ENCODE measurements at regions not wholly inside any gene's neighbourhood (a gene's known extent, or its start where the extent isn't known, plus 50 kb on each side); places are given as distances from the start of the nearest gene placed in this dataset.

DNA sequence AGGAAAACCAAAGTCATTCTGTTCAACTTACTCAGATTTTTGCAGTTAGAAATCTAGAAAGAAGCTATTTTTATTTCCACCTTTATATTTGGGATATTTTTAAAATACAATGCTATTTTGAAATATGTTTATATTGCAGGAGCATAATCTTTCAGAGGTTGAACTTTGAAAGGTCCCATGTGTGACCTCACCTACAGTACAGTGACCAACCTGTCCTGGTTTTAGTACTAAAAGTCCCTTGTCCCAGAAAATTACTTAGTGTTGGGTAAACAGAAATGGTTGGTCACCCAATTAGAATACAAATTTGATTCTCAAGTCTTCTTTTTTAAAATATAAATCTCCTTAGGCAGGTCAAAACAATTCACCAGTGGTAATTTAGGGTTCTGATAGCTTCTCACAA is 141.6 kb upstream of the FRMD4B start:
- DNase-seq (ENCODE audit: insufficient read length) (no peak), FAIRE-seq (no peak)
- TF ChIP-seq POLR2AphosphoS5 (IDR thresholded peaks at IDR 0.05; ENCODE audit: low read depth, low read length) (no peak), POLR2A (IDR thresholded peaks at IDR 0.05; ENCODE audit: low read depth, low read length) (no peak), TAF1 (IDR thresholded peaks at IDR 0.05; ENCODE audit: borderline replicate concordance, low read depth, low read length) (no peak)

DNA sequence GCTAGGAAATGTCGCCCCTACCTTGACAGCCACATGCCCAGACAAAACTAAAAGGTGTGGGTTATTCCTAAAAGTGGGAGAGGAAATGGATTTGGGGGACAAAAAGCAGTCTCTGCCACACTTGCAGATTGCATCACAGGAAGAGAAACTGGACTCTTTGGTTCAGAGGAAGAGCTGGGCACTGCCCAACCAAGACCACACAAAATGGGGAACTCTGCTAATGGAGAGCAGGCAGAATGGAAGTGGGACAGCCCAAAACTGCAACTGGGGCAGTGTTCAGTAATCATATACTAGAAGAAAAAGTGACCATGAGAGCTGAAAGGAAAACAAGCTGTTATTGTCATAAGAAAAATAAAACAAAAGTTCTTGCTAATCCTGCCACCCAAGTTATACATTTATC is 138.9 kb upstream of the FRMD4B start:
- DNase-seq (ENCODE audit: insufficient read length), result no peak
- FAIRE-seq, result no peak
- no peak for TF ChIP-seq TAF1 (IDR thresholded peaks at IDR 0.05; ENCODE audit: borderline replicate concordance, low read depth, low read length)
- TF ChIP-seq POLR2A (IDR thresholded peaks at IDR 0.05; ENCODE audit: low read depth, low read length), result no peak
- no peak for TF ChIP-seq POLR2AphosphoS5 (IDR thresholded peaks at IDR 0.05; ENCODE audit: low read depth, low read length)

DNA sequence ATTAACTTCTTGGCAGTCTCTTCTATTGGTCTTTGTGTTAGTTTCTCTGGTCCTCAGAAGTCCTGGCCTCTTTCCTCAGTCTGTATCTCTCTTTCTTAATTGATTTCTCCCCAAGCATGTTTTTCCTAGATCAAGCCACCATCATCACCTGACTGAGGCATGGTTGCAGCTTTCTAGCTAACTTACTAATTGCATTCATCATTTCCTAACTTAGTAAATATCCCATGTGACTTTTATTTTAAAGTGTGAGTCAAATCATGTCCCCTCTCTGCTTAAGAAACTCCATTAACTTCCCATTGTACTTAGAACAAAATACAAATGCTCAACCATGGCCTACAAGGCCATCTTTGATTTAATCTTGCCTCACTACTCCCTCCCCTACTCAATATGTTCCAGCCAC is 135.4 kb upstream of the FRMD4B start:
- no peak for TF ChIP-seq POLR2AphosphoS5 (IDR thresholded peaks at IDR 0.05; ENCODE audit: low read depth, low read length)
- TF ChIP-seq TAF1 (IDR thresholded peaks at IDR 0.05; ENCODE audit: borderline replicate concordance, low read depth, low read length), result no peak
- TF ChIP-seq POLR2A (IDR thresholded peaks at IDR 0.05; ENCODE audit: low read depth, low read length), result no peak
- FAIRE-seq, result no peak
- DNase-seq (ENCODE audit: insufficient read length), result no peak

DNA sequence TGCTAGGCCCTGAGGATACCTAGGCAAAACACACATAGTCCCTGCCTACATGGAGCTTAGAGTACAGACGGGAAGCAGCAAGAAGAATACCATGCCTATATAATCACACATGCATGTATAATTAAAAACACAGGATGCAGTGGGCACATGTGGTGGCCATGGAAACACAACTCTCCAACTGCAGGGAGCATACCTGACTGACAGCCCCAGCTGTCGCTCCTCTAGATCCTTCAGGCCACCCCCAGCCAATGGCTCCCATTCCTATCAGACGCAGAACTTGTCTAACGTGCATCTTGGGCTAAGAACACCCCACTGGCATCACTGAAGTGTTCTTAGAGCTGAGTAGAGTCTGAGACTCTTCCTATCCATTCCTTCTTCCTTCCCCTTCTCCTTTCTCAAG is 125.5 kb upstream of the FRMD4B start:
- FAIRE-seq (no peak), DNase-seq (ENCODE audit: insufficient read length) (no peak)
- TF ChIP-seq POLR2AphosphoS5 (IDR thresholded peaks at IDR 0.05; ENCODE audit: low read depth, low read length), result no peak
- no peak for TF ChIP-seq TAF1 (IDR thresholded peaks at IDR 0.05; ENCODE audit: borderline replicate concordance, low read depth, low read length)
- no peak for TF ChIP-seq POLR2A (IDR thresholded peaks at IDR 0.05; ENCODE audit: low read depth, low read length)

DNA sequence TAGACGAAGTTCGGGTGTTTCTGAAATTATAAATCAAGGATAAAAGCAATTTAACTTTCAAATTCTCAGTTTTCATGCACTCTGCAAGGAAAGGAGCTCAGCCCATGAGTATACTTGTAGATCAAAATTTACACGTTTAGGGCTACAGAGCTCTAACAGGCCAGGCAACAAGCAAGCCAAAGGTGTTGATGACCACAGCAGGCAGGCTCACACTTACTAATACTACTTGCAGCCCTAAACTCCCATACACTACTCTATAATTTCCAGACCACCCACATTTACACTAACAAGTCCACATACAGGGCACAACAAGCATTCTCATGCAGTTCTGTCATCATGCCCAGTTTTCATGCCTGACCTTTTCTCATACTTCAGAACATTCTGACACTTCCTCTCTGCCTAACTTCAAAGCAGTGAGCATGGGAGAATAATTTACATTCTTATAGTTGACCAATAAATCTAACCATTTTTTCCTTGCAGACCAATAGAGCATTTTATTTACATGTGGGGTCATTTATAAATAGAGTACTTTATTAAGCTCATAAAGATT is 124.7 kb upstream of the FRMD4B start:
- TF ChIP-seq POLR2AphosphoS5 (IDR thresholded peaks at IDR 0.05; ENCODE audit: low read depth, low read length), result no peak
- TF ChIP-seq TAF1 (IDR thresholded peaks at IDR 0.05; ENCODE audit: borderline replicate concordance, low read depth, low read length), result no peak
- no peak for TF ChIP-seq POLR2A (IDR thresholded peaks at IDR 0.05; ENCODE audit: low read depth, low read length)
- no peak for DNase-seq (ENCODE audit: insufficient read length)
- FAIRE-seq, result no peak

DNA sequence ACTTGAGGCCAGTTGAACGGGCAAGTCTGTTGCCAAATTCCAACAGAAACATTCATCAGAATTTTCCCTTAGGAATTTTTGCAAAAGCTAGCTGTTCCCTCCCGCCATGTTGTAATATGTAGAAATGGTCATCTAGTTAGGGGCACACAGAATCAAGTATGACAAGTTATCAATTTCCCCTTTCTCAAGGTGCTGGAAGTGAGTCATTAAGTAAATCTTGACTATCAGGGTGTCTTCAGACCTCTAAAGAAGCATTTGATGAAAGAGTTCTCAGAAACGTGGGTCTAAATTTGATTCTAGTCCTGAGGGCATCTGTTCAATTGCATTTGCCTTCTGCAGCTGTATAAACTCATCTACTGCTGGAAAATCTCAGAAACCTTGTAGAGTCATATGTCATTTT is 123.4 kb upstream of the FRMD4B start:
- no peak for TF ChIP-seq POLR2A (IDR thresholded peaks at IDR 0.05; ENCODE audit: low read depth, low read length)
- no peak for TF ChIP-seq TAF1 (IDR thresholded peaks at IDR 0.05; ENCODE audit: borderline replicate concordance, low read depth, low read length)
- no peak for TF ChIP-seq POLR2AphosphoS5 (IDR thresholded peaks at IDR 0.05; ENCODE audit: low read depth, low read length)
- DNase-seq (ENCODE audit: insufficient read length) (no peak), FAIRE-seq (no peak)

DNA sequence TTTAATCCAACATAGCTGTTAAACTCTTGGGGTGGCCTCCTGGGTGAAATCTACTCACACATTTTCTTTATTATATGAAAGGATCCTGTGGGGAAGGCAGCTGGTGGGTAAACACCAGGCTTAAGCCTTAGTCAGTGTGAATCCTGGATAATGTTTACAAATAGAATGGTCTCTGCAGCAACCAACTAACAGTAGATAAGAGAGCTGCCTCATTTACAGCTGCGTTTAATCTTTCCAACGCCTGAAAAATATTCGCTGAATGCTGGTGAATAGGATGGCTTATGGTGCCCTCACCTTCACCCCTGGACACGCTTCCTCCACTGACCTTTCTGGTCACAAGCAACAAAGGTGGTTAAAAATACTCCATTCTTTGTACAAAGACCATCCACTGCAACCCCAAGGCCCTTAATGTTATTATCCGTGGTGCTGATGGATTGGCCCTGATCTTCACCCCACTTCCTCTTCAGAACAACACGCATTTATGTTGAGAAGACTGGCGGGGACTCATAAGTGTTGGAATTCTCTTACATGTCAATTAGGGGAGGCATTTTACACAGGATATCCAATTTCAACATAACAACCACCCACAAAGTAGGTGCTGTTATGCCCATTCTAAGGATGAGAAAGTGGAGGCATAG is 120.0 kb upstream of the FRMD4B start:
- no peak for FAIRE-seq
- no peak for DNase-seq (ENCODE audit: insufficient read length)
- TF ChIP-seq POLR2AphosphoS5 (IDR thresholded peaks at IDR 0.05; ENCODE audit: low read depth, low read length), result no peak
- TF ChIP-seq TAF1 (IDR thresholded peaks at IDR 0.05; ENCODE audit: borderline replicate concordance, low read depth, low read length), result no peak
- no peak for TF ChIP-seq POLR2A (IDR thresholded peaks at IDR 0.05; ENCODE audit: low read depth, low read length)

DNA sequence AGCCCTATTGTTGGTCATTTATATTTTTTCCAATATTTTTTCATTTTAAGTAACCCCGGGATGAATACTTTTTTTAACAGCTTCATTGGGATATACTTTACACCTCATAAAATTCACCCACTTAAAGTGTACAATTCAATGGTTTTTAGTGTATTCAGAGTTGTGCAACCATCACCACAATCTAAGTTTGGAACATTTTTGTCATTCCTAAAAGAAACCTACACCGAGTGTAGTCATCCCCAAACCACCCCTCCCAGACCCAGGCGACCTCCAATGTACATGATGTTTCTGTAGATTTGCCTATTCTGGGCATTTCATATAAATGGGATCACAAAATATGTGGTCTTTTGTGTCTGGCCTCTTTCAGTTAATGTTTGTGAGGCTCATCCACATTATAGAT is 118.3 kb upstream of the FRMD4B start:
- DNase-seq (ENCODE audit: insufficient read length), result no peak
- no peak for FAIRE-seq
- TF ChIP-seq POLR2A (IDR thresholded peaks at IDR 0.05; ENCODE audit: low read depth, low read length), result no peak
- no peak for TF ChIP-seq POLR2AphosphoS5 (IDR thresholded peaks at IDR 0.05; ENCODE audit: low read depth, low read length)
- TF ChIP-seq TAF1 (IDR thresholded peaks at IDR 0.05; ENCODE audit: borderline replicate concordance, low read depth, low read length), result no peak

DNA sequence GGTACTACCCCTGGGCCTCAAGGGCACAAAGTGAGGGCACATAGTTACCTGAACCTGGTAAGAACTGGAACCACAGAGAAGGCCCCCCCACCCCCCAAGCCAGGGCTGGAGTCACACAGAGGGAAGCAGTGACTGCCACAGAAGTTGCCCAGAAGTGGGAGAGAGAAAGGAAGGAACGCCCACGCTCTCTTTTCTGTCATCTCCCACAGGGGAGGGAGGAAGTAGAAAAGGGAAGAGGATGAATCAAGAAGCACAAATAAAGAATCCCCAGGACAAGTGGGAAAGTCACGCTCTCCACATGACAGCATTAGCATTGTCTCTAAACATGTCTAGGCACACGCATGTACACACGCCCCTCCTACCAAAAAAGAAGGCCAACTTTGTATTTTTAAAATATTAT is 114.7 kb upstream of the FRMD4B start:
- FAIRE-seq (no peak), DNase-seq (ENCODE audit: insufficient read length) (no peak)
- TF ChIP-seq POLR2AphosphoS5 (IDR thresholded peaks at IDR 0.05; ENCODE audit: low read depth, low read length) (no peak), POLR2A (IDR thresholded peaks at IDR 0.05; ENCODE audit: low read depth, low read length) (no peak), TAF1 (IDR thresholded peaks at IDR 0.05; ENCODE audit: borderline replicate concordance, low read depth, low read length) (no peak)

DNA sequence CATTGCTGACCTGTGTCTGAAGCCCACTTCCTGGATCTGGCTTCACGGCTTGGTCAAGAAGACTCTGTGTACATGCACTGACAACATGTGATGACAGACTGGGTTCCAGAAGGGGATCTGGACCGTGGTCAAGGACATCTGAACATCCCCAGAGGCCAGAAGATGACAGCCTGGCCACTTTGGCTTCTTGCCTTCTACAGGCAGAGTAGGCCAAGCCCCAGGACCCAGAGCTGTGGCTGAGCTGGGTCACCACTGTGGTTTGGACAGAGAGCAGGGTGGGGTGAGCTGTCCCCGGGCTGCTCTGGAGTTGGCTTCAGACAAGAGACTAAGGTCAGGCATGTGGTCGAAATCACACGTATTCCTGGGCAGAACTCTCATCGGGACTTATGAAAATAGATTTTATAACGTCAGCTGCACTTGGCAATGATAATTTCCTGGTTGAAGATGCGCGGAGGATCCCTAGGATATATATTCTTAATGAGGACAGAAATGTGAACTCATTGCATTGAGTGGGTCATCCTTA is 114.1 kb upstream of the FRMD4B start:
- DNase-seq (ENCODE audit: insufficient read length) (no peak), FAIRE-seq (no peak)
- TF ChIP-seq TAF1 (IDR thresholded peaks at IDR 0.05; ENCODE audit: borderline replicate concordance, low read depth, low read length) (no peak), POLR2AphosphoS5 (IDR thresholded peaks at IDR 0.05; ENCODE audit: low read depth, low read length) (no peak), POLR2A (IDR thresholded peaks at IDR 0.05; ENCODE audit: low read depth, low read length) (no peak)

DNA sequence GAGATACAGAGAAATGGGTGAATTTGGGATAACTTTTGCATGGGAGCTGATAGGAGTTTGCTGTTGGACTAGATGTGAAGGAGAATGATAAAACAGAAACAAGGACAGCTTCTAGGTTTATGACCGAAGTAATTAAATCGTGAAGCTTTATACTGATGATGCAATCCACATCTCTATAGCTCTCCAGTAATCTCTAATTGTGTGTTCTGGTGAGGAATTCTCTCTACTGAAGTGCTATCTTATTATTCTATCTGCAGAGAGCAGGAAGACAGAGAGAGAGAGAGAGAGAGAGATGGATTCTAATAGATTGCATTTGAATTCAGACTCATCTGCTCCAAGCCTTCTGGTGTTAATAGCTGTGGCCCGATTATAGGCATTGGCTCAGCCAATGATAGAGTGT is 113.5 kb upstream of the FRMD4B start:
- TF ChIP-seq TAF1 (IDR thresholded peaks at IDR 0.05; ENCODE audit: borderline replicate concordance, low read depth, low read length) (no peak), POLR2AphosphoS5 (IDR thresholded peaks at IDR 0.05; ENCODE audit: low read depth, low read length) (no peak), POLR2A (IDR thresholded peaks at IDR 0.05; ENCODE audit: low read depth, low read length) (no peak)
- no peak for DNase-seq (ENCODE audit: insufficient read length)
- no peak for FAIRE-seq

DNA sequence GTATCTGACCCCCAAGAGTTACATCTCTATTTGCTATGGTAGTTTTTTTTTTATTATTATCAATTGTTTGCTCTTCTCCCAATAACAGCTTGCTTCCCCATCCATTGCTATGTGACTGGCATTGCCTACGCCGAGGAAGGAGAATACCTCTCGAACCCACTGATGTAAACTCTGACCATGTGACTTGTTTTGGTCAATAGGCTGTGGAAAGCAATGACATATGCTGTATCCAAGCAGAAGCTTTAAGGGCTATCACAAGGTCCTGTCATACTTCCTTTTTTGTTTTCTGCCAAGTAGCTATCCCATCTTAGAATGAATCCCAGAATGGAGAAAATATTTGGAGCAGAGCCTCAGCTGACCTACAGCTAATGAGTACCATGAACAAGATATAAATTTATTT is 111.0 kb upstream of the FRMD4B start:
- no peak for FAIRE-seq
- no peak for DNase-seq (ENCODE audit: insufficient read length)
- TF ChIP-seq TAF1 (IDR thresholded peaks at IDR 0.05; ENCODE audit: borderline replicate concordance, low read depth, low read length) (no peak), POLR2AphosphoS5 (IDR thresholded peaks at IDR 0.05; ENCODE audit: low read depth, low read length) (no peak)

Data from GM12892 (cell line).